AG09309 (cell line): ENCODE measurements at regions not wholly inside any gene's neighbourhood (a gene's known extent, or its start where the extent isn't known, plus 50 kb on each side); places are given as distances from the start of the nearest gene placed in this dataset.

ENCODE experiments used
- DNase-seq: peaks from one replicate; pipeline ENCODE4 v3.0.0-alpha.2; 2010; ENCODE audit warnings: low read depth
- H3K4me3 ChIP-seq: 2 replicates; pipeline ENCODE4 v1.5.1; 2011; ENCODE audit warnings: mild to moderate bottlenecking, low read depth, low read length, moderate library complexity; ENCODE audit not compliant: control insufficient read depth
- TF ChIP-seq, protein P1 (sequence below): IDR thresholded peaks from 2 replicates; pipeline ENCODE4 v1.5.1; 2011; ENCODE audit warnings: mild to moderate bottlenecking, low read depth, low read length, inconsistent platforms; ENCODE audit not compliant: insufficient read depth, control insufficient read depth; ENCODE audit errors: missing control alignments

DNA sequence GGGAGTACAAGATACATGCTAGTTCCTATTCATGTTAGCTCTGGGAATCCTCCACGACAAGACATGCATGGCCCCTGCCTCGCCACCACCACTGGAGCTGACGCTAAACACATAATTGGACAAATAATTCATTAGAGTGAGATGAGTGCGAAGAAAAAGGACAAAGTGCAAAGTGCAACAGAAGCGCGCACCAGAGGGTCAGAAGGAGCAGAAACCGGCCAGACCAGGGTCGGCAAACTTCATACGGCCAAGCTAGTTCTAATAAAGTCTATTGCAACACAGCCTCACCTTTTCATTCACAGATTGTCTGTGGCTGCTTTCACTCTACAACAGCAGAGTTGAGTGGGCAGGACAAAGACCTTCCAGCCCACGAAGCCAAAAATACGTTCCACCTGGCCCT is 266.1 kb upstream of the KLHL29 start:
- TF ChIP-seq, protein P1, sequence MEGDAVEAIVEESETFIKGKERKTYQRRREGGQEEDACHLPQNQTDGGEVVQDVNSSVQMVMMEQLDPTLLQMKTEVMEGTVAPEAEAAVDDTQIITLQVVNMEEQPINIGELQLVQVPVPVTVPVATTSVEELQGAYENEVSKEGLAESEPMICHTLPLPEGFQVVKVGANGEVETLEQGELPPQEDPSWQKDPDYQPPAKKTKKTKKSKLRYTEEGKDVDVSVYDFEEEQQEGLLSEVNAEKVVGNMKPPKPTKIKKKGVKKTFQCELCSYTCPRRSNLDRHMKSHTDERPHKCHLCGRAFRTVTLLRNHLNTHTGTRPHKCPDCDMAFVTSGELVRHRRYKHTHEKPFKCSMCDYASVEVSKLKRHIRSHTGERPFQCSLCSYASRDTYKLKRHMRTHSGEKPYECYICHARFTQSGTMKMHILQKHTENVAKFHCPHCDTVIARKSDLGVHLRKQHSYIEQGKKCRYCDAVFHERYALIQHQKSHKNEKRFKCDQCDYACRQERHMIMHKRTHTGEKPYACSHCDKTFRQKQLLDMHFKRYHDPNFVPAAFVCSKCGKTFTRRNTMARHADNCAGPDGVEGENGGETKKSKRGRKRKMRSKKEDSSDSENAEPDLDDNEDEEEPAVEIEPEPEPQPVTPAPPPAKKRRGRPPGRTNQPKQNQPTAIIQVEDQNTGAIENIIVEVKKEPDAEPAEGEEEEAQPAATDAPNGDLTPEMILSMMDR = no peak
- DNase-seq = no peak

DNA sequence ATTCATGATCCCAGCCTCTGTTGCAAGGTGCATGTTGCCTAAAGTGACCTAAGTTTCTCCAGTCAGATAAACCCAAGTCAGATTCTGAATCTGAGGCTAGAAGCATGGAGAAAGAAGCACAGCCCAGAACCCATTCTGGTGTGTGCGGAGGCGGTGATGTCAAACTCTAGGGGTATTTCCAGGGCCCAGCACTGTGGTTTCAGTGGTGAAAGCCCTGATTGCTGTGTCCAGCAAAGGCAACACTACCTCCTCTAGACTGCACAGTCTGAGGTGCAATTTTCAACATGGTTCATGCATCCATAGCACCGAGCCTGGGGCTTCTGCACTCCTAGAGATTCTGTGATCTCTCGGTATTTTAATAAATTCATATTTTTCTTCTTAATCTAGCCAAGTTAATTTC is 264.8 kb upstream of the KLHL29 start:
- no peak overlapping the region for H3K4me3 ChIP-seq
- TF ChIP-seq, protein P1 = no peak
- DNase-seq = no peak

More for the DNA sequence above, 266.1 kb upstream of the KLHL29 start:
- H3K4me3 ChIP-seq = no peak overlapping the region

DNA sequence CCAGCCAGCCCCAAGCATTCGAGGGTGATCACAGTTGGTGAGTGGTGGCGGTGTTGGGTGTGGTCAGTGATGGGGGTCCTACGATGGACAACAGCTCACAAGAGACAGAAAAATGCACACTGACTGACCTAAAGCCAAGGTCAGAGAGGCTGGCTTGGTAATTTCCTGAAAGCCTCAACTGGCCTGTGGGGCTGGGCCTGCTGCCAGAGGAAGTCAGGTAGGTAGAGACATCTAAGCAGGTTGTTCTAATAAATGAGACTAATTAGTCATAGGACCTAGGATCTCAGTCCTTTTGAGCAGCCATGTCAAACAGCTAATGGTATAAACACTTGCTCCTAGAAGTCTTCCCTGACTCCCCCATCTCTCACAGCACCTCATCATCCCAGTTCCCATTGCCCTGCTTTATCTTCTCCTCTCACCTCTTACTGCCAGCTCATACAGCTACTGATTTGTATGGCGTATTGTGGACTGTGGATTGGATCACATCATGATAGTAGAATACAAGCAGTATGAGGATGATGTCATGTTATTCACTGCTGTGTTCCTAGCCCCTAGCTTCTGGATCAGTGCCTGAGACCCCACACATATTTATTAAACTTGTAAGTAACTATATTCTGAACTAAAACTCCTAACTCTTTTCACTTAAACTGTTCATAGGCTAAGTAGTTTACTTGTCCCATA is 262.9 kb upstream of the KLHL29 start:
- no peak overlapping the region for H3K4me3 ChIP-seq
- no peak for DNase-seq
- TF ChIP-seq, protein P1 = no peak

DNA sequence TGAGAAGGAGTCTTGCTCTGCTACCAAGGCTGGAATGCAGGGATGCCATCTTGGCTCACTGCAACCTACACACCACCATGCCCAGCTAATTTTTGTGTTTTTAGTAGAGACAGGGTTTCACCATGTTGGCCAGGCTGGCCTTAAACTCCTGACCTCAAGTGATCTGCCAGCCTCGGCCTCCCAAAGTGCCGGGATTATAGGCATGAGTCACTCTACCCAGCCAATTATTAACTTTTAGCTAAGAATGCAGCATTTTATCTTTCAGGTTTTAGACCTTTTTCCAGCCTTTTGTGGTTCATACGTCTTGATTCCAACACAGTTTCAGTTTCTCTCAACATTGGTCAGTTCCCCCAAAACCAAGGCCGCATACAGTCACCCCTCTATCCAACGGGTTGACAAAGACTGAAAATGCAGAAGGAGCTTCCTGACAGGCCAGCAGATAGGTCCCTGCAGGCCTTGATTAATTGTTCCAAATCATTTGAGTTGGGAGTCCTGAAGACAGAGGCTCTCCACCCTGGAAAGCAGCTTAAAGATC is 262.2 kb upstream of the KLHL29 start:
- no peak overlapping the region for H3K4me3 ChIP-seq
- no peak for DNase-seq
- TF ChIP-seq, protein P1 = no peak

DNA sequence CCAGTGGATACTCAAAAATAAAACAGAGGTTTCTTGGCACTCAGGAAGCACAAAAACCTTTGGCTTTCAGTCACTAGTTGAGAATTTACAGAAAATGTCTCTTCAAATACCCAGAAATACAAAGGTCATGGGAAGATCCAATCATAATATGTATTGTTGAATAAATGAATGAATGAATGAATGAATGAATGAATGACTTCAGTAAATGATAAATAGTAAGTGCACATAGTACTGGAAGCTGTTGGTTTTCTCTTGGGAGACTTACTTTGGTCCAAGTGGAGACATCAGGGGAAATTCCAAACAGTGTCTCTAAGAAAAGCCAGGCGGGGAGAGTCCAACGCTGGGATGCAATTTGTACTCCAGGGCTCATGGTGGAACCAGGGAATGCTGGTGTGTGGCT is 261.3 kb upstream of the KLHL29 start:
- H3K4me3 ChIP-seq = no peak overlapping the region
- TF ChIP-seq, protein P1 = no peak
- DNase-seq = no peak

DNA sequence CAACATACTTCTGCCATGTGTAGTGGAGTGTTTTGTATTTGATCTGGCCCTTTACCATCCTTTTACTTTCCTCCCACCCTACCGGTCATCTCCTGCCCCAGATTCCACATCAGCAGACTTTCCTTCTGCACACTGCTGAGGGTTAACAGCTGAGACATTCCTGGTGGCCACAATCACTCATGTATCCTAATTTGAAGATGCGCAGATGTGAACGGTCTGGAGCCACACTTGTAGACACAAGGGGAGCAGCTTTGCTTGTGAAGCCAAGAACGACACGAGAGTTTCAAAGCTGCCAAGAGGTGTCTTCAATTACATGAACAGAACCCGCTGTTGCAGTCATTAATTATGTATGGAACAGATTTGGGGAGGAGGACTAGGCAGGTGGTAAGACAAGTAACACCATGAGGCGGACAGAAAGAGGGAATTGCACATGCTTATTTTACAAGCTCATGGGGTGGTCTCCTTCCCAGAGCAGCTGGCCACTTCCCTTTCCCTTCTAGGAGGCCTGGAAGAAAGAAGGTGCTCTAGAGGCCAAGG is 260.7 kb upstream of the KLHL29 start:
- TF ChIP-seq, protein P1 = no peak
- H3K4me3 ChIP-seq = no peak overlapping the region
- no peak for DNase-seq
